Esophagus (tissue), 2 donors: ENCODE measurements at regions not wholly inside any gene's neighbourhood (a gene's known extent, or its start where the extent isn't known, plus 50 kb on each side); places are given as distances from the start of the nearest gene placed in this dataset.
"Not testable (repeated sequence)": the region's sequence is repeated elsewhere in the genome, so short reads cannot be mapped to it uniquely, and the experiment has no call there.

Source experiments
- H3K27ac ChIP-seq, 2 donors: one replicate each; pipeline ENCODE4 v1.5.1; 2013; ENCODE audit warnings: low read depth in 2 of 2, mild to moderate bottlenecking in 2 of 2, inconsistent platforms in 1 of 2, low read length in 1 of 2, moderate library complexity in 1 of 2
- H3K27me3 ChIP-seq, 2 donors: one replicate each; pipeline ENCODE4 v1.6.1; 2013; ENCODE audit warnings: low read length in 2 of 2, control low read depth in 1 of 2, mild to moderate bottlenecking in 1 of 2; ENCODE audit not compliant: insufficient read depth in 2 of 2, control insufficient read depth in 1 of 2
- H3K36me3 ChIP-seq, 2 donors: one replicate each; pipeline ENCODE4 v1.6.1; 2013; ENCODE audit warnings: low read length in 1 of 2; ENCODE audit not compliant: control insufficient read depth in 2 of 2, insufficient read depth in 2 of 2
- H3K4me1 ChIP-seq, 2 donors: one replicate each; pipeline ENCODE4 v1.6.1; 2013; ENCODE audit warnings: low read length in 1 of 2; ENCODE audit not compliant: control insufficient read depth in 2 of 2, insufficient read depth in 2 of 2
- H3K4me3 ChIP-seq, 2 donors: one replicate each; pipeline ENCODE4 v1.5.1; 2013; ENCODE audit warnings: low read length in 2 of 2, mild to moderate bottlenecking in 2 of 2, low read depth in 1 of 2, moderate library complexity in 1 of 2
- H3K9me3 ChIP-seq, 2 donors: one replicate each; pipeline ENCODE4 v1.6.1; 2013; ENCODE audit warnings: mild to moderate bottlenecking in 2 of 2, low read depth in 1 of 2, low read length in 1 of 2, moderate library complexity in 1 of 2; ENCODE audit not compliant: control insufficient read depth in 2 of 2, insufficient read depth in 1 of 2
- WGBS, 2 donors: extraction: QIAGEN DNeasy Blood & Tissue Kit; methylation state at CpG; one replicate each; pipeline ENCODE4 v1.1.7; 2013; 5-methylcytosine and 5-hydroxymethylcytosine counted together
- donor health status: healthy with polysubstance abuse.
- donor health status: Bipolar disorder and iron deficiency.

DNA sequence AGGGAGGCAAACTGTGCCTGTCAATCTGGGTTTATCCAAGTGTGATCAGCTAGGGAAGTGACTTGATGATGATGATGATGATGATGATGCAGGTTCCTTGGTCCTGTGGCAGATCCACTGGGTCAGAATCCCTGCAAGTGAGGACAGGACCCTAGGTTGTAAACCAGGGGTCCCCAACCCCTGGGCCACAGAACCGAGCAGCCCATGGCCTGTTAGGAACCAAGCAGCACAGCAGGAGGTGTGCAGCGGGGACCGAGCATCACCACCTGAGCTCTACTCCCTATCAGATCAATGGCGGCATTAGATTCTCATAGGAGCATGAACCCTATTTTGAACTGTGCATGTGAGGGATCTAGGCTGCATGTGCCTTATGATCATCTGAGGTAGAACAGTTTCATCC is 144.7 kb upstream of the PDE1C start:
- Histone ChIP-seq H3K27ac (no peak overlapping the region), H3K4me1 (no peaks in the 10 kb centered on the region), H3K36me3 (no peaks in the 10 kb centered on the region), H3K9me3 (no peaks in the 10 kb centered on the region), H3K27me3 (no peaks in the 10 kb centered on the region), H3K4me3 (no peak overlapping the region)
- 90 to 93% methylated on average over 4 of the region's 4 CpGs for WGBS, 2 donors

DNA sequence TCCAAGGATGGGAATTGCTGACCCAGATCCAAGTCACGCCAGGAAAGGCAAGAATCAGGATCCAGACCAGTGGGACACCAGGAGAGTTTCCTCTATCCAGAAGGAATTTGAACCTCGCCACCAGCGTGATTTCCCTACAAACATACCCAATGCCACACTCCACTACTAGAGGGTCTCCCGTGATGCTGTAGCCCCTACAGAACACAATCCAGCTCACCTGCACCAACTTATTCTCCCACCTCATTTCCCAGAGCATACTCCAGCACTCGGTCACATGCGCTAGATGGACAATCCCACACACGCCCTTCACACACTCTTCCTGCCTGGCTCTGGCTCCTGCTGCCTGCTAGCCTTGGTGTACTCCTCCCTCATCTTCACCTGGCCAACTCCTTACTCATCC is 142.1 kb upstream of the PDE1C start:
- H3K4me3 ChIP-seq = no peak overlapping the region
- no peaks in the 10 kb centered on the region for H3K36me3 ChIP-seq
- H3K27me3 ChIP-seq = no peaks in the 10 kb centered on the region
- no peaks in the 10 kb centered on the region for H3K9me3 ChIP-seq
- H3K4me1 ChIP-seq = no peaks in the 10 kb centered on the region
- no peak overlapping the region for H3K27ac ChIP-seq
- 74 to 82% methylated on average over 7 of the region's 7 CpGs for WGBS, 2 donors

DNA sequence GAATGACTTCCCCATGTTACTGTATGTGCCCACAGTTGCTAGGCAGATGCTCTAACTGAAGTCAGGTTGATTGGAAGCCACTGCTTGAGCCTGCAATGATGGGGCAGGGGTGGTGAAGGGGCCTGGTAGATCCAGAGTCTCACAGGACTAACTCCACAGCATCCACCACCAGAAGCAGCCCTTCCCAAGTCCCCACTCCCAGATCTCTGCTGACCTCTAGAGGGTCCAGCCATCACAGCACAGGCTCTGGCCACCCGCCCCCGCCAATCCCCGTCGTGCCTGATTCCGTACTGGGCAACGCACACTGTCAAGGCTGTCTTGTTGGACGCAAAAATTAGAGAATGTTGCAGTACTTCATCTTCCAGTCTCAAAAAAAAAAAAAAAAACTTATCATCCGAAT is 136.8 kb upstream of the PDE1C start:
- no peaks in the 10 kb centered on the region for H3K9me3 ChIP-seq
- no peaks in the 10 kb centered on the region for H3K27me3 ChIP-seq
- H3K27ac ChIP-seq = no peak overlapping the region
- no peak overlapping the region for H3K4me3 ChIP-seq
- 43 to 57% methylated on average over 8 of the region's 8 CpGs for WGBS, 2 donors
- no peaks in the 10 kb centered on the region for H3K36me3 ChIP-seq
- H3K4me1 ChIP-seq = no peaks in the 10 kb centered on the region

DNA sequence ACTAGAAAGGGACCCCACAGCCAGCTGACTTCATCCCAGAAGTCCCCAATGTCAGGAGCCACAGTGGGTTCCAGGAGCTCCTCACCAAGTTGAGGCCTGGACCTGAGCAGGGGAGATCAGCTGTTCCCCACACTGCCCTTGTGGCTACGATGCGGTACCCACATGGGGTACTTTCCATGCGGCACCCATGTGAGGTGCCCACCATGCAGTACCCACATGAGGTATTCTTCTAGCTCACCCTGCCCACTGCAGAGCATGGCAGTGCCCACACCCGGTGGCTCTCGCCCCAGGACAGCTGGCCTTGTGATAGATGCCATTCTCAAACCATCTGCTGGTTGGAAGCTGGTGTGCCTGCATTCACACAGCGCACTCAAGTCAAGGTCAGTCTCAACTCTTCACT is 136.3 kb upstream of the PDE1C start:
- Histone ChIP-seq H3K36me3 (no peaks in the 10 kb centered on the region), H3K9me3 (no peaks in the 10 kb centered on the region), H3K4me3 (no peak overlapping the region), H3K27ac (no peak overlapping the region), H3K27me3 (no peaks in the 10 kb centered on the region), H3K4me1 (no peaks in the 10 kb centered on the region)
- WGBS, 2 donors = 74 to 83% methylated on average over 6 of the region's 6 CpGs

DNA sequence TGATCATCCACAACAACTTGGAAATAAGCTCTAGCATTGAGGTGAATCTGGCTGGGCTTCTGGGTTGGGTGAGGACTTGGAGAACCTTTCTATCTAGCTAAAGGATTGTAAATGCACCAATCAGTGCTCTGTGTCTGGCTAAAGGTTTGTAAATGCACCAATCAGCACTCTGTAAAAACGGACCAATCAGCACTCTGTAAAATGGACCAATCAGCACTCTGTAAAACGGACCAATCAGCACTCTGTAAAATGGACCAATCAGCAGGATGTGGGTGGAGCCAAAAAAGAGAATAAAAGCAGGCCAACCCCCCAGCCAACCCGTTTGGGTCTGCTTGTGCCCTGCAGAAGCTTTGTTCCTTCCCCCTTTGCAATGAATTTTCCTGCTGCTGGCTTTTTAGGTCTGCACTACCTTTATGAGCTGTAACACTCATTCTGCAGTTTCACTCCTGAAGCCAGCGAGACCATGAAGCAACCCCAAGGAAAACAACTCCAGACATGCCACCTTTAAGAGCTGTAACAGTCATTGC is 135.2 kb upstream of the PDE1C start:
- WGBS, 2 donors = 65 to 72% methylated on average over 4 of the region's 4 CpGs
- H3K36me3 ChIP-seq, H3K9me3 ChIP-seq, H3K4me1 ChIP-seq, H3K27me3 ChIP-seq, H3K27ac ChIP-seq, H3K4me3 ChIP-seq: not testable (repeated sequence)

GRCh38 chr7:32204361-32205018 is 134.3 kb upstream of the PDE1C start:
- H3K4me1 ChIP-seq = no peaks in the 10 kb centered on the region
- no peak overlapping the region for H3K4me3 ChIP-seq
- 21 to 23% methylated on average over 9 of the region's 9 CpGs for WGBS, 2 donors
- no peaks in the 10 kb centered on the region for H3K9me3 ChIP-seq
- no peak overlapping the region for H3K27ac ChIP-seq
- no peaks in the 10 kb centered on the region for H3K27me3 ChIP-seq
- no peaks in the 10 kb centered on the region for H3K36me3 ChIP-seq

DNA sequence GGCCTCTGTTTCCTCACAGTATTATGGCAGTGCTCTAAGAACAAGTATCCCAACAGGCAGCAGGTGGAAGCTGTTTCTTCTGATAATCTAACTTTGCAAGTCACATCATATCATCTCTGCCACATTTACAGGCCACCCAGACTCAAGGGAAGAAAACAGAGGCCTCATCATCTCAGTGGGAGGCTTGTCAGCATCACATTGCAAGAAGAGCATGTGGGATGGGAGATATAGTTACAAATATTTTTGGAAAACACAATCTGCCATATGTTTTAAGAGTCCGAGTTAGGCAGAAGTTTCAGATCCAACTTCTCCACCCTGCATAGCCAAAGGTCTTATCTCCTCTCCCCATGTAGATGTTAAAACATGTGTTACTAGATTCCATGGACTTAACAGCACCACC is 130.4 kb upstream of the PDE1C start:
- Histone ChIP-seq H3K27ac (no peak overlapping the region), H3K36me3 (no peaks in the 10 kb centered on the region), H3K4me1 (no peaks in the 10 kb centered on the region), H3K27me3 (no peaks in the 10 kb centered on the region), H3K4me3 (no peak overlapping the region), H3K9me3 (no peaks in the 10 kb centered on the region)
- 71 to 87% methylated on average over 1 of the region's 1 CpG for WGBS, 2 donors

DNA sequence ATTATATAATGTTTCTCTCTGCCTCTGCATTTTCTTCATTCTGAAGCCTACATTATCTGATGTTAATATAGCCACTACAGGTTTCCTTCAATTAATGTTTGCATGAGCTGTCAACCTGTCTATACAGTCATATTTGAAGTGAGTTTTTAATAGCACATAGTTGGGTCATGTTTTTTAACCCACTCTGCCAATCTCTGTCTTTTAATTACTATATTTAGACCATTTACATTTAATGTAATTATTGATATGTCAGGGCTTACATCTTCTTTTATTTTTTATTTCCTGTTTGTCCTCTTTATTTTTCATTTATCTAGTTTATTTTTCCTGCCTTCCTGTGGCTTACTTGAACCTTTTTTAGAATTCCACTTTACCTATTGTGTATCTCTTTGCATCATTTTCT is 124.3 kb upstream of the PDE1C start:
- no peaks in the 10 kb centered on the region for H3K27me3 ChIP-seq
- no peak overlapping the region for H3K27ac ChIP-seq
- H3K9me3 ChIP-seq = no peaks in the 10 kb centered on the region
- H3K36me3 ChIP-seq = no peaks in the 10 kb centered on the region
- no peaks in the 10 kb centered on the region for H3K4me1 ChIP-seq
- no peak overlapping the region for H3K4me3 ChIP-seq

GRCh38 chr7:32191305-32191704 is 121.1 kb upstream of the PDE1C start:
- H3K36me3 ChIP-seq = no peaks in the 10 kb centered on the region
- no peaks in the 10 kb centered on the region for H3K9me3 ChIP-seq
- no peaks in the 10 kb centered on the region for H3K4me1 ChIP-seq
- WGBS, 2 donors = 73 to 82% methylated on average over 2 of the region's 2 CpGs
- H3K27me3 ChIP-seq = no peaks in the 10 kb centered on the region
- no peak overlapping the region for H3K27ac ChIP-seq
- no peak overlapping the region for H3K4me3 ChIP-seq

DNA sequence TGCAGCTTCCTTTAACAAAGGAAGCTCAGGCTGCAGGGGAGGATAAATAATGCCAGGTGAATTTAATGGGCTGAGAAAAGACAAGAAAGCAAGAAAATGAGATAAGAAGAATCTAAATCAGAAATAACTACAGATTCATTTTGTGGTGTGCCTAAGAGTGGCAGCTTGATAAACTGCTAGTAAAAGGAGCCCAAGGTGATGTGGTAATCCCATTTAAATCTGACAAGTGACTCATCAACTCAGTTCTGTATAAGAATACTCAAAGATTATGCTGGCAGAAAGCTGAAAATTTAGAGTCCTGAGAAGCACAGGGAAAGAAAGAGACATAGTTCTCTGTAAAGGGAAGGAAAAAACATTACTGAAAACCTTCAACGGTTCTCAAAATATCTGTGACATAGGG is 109.4 kb upstream of the PDE1C start:
- Histone ChIP-seq H3K4me3 (no peak overlapping the region), H3K9me3 (no peaks in the 10 kb centered on the region), H3K27ac (no peak overlapping the region), H3K4me1 (no peaks in the 10 kb centered on the region), H3K27me3 (no peaks in the 10 kb centered on the region), H3K36me3 (no peaks in the 10 kb centered on the region)
- WGBS, 2 donors = 35 to 36% methylated on average over 1 of the region's 1 CpG
